Body of pancreas (tissue), 4 donors: ENCODE measurements at regions not wholly inside any gene's neighbourhood (a gene's known extent, or its start where the extent isn't known, plus 50 kb on each side); places are given as distances from the start of the nearest gene placed in this dataset.
"Not testable (repeated sequence)": the region's sequence is repeated elsewhere in the genome, so short reads cannot be mapped to it uniquely, and the experiment has no call there.

Experiments used
- ATAC-seq: fragments of 150-250 bp; one replicate; pipeline ENCODE4 v1.9.1; 2016
- DNase-seq, 4 donors: peaks; one replicate each; pipeline ENCODE4 v3.0.0-alpha.2; 2019
- H3K27ac ChIP-seq, 4 donors: fragments of 200-600 bp; sonication (generic); 1 replicate in 3 of 4; 2 replicates in 1 of 4; pipeline versions ENCODE4 v1.5.1 to v1.6.1; 2016 to 2019; ENCODE audit warnings: mild to moderate bottlenecking in 1 of 4, mixed read lengths in 1 of 4, moderate library complexity in 1 of 4
- H3K27me3 ChIP-seq, 2 donors: fragments of 200-600 bp; sonication (generic); one replicate each; pipeline ENCODE4 v1.6.0; 2016; ENCODE audit warnings: mild to moderate bottlenecking in 1 of 2
- H3K36me3 ChIP-seq, 2 donors: fragments of 200-600 bp; sonication (generic); replicated peaks in 1 of 2; 2 replicates each; pipeline ENCODE4 v1.5.1; 2016; ENCODE audit warnings: low read depth in 2 of 2; ENCODE audit not compliant: insufficient read depth in 1 of 2
- H3K4me1 ChIP-seq: fragments of 200-600 bp; sonication (generic); one replicate; pipeline ENCODE4 v1.6.0; 2016
- H3K4me3 ChIP-seq, 2 donors: fragments of 200-600 bp; sonication (generic); 1 replicate in 1 of 2; 2 replicates in 1 of 2; pipeline ENCODE4 v1.5.1; 2016 to 2019
- H3K9me3 ChIP-seq, 3 donors: fragments of 200-600 bp; sonication (generic); 1 replicate in 2 of 3; 2 replicates in 1 of 3; pipeline ENCODE4 v1.5.1; 2016
- POLR2A ChIP-seq, 3 donors: fragments of 450-650 bp; IDR thresholded peaks; one replicate each; pipeline ENCODE4 v1.6.1; 2016; ENCODE audit warnings: antibody characterized with exemption in 3 of 3, mild to moderate bottlenecking in 2 of 3
- WGBS, 2 donors: methylation state at CpG; one replicate each; pipeline ENCODE4 v1.1.5; 2017; 5-methylcytosine and 5-hydroxymethylcytosine counted together
- intact Hi-C: fragments of 100-400 bp; cut with DNase I; formaldehyde crosslinking; loops from one replicate; pipeline ENCODE4 v1.15.1; 2023
- TF ChIP-seq, protein P1 (sequence below), 7 experiments: fragments of 450-650 bp in 4 of 7; fragments of 200-600 bp in 3 of 7; sonication (generic) in 3 of 7; IDR thresholded peaks; one replicate each; pipeline ENCODE4 v1.5.1; 2016 to 2019; ENCODE audit warnings: antibody characterized with exemption in 7 of 7

DNA sequence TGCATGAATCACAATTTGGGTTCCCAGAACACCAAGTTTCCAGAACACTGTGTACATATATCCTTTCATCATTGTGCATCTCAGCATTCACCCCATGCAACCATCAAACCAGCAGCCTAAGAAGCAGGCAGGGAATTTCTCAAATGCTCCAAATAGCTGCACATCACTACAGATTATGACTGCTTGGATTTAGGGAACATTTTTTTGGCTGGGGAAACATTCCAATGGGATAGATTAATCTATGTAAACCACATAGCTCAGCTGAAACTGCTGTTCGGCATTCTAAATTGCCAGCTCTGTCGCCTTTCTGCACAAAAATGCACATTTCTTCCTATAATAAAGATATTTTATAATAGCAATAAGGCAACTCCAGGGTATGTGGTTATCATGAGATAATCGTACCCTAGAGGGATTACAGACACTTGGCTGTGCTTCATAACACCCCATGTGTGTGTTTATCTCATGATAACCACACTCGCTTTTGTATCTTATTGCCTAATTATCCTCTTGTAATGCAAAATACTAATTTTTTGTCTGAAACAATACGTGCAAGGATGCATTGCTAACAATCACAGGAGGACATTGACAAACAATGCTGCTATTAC lies 483.7 kb upstream of the DPH6 start:
- no peaks in the 10 kb centered on the region for H3K9me3 ChIP-seq
- DNase-seq: no peak

DNA sequence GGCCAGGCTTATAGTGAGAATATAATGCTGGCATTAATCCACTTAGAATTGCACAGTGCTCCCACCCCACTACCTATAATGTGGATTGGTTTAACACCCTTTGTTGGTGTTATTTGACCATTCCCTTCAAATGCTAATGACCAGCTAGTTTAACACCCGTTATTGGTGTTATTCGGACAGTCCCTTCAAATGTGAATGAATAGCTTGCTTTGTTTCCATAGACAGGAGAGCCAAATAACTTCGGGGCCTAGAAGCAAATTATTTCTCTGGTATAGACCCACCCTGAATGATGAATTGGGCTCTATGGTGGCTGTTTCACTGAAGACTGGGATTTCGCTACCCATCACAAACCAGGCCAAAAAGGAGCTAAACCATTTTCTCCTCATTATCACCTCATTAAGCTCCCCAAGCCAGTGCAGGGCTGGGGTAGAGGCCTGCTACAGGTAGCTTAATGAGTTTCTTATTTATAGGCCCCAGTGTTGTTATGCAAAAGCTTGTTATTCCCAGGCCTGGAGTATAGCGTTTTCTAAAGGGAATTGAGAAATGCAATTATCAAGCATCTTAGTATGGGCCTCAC lies 494.1 kb upstream of the DPH6 start:
- no peak for TF ChIP-seq POLR2A (IDR thresholded peaks at IDR 0.05)
- TF ChIP-seq, protein P1, sequence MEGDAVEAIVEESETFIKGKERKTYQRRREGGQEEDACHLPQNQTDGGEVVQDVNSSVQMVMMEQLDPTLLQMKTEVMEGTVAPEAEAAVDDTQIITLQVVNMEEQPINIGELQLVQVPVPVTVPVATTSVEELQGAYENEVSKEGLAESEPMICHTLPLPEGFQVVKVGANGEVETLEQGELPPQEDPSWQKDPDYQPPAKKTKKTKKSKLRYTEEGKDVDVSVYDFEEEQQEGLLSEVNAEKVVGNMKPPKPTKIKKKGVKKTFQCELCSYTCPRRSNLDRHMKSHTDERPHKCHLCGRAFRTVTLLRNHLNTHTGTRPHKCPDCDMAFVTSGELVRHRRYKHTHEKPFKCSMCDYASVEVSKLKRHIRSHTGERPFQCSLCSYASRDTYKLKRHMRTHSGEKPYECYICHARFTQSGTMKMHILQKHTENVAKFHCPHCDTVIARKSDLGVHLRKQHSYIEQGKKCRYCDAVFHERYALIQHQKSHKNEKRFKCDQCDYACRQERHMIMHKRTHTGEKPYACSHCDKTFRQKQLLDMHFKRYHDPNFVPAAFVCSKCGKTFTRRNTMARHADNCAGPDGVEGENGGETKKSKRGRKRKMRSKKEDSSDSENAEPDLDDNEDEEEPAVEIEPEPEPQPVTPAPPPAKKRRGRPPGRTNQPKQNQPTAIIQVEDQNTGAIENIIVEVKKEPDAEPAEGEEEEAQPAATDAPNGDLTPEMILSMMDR (IDR thresholded peaks at IDR 0.05): no peak
- Histone ChIP-seq H3K27me3 (no peaks in the 10 kb centered on the region), H3K9me3 (no peaks in the 10 kb centered on the region), H3K36me3 (no peaks in the 10 kb centered on the region), H3K4me3 (no peak overlapping the region), H3K4me1 (no peaks in the 10 kb centered on the region), H3K27ac (no peak overlapping the region)
- no peak for ATAC-seq
- WGBS, 2 donors: 82 to 86% methylated on average over 5 of the region's 5 CpGs
- no peak for DNase-seq
- intact Hi-C loops: no loop called here

More for the DNA sequence above, 483.7 kb upstream of the DPH6 start:
- TF ChIP-seq, protein P1 (IDR thresholded peaks at IDR 0.05): no peak
- TF ChIP-seq POLR2A (IDR thresholded peaks at IDR 0.05): no peak
- no peak for ATAC-seq
- intact Hi-C loops: no loop called here
- no peaks in the 10 kb centered on the region for H3K27me3 ChIP-seq
- 66 to 71% methylated on average over 5 of the region's 5 CpGs for WGBS, 2 donors
- no peaks in the 10 kb centered on the region for H3K36me3 ChIP-seq
- no peaks in the 10 kb centered on the region for H3K4me1 ChIP-seq
- H3K4me3 ChIP-seq: no peak overlapping the region
- no peak overlapping the region for H3K27ac ChIP-seq

DNA sequence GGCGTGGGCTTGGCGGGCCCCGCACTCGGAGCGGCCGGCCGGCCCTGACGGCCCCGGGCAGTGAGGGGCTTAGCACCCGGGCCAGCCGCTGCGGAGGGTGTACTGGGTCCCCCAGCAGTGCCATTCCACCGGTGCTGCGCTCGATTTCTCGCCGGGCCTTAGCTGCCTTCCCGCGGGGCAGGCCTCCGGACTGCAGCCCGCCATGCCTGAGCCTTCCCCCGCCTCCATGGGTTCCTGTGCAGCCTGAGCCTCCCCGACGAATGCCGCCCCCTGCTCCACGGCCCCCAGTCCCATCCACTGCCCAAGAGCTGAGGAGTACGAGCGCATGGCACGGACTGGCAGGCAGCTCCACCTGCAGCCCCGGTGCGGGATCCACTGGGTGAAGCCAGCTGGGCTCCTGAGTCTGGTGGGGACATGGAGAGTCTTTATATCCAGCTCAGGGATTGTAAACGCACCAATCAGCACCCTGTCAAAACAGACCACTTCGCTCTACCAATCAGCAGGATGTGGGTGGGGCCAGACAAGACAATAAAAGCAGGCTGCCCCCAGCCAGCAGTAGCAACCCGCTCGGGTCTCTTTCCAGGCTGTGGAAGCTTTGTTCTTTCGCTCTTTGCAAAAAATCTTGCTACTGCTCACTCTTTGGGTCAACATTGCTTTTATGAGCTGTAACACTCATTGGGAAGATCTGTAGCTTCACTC lies 501.2 kb upstream of the DPH6 start:
- H3K27me3 ChIP-seq, H3K36me3 ChIP-seq, DNase-seq, H3K9me3 ChIP-seq, intact Hi-C loops, H3K27ac ChIP-seq, H3K4me3 ChIP-seq, ATAC-seq, H3K4me1 ChIP-seq: not testable (repeated sequence)
- 89 to 91% methylated on average over 7 to 30 of the region's 36 CpGs for WGBS, 2 donors

DNA sequence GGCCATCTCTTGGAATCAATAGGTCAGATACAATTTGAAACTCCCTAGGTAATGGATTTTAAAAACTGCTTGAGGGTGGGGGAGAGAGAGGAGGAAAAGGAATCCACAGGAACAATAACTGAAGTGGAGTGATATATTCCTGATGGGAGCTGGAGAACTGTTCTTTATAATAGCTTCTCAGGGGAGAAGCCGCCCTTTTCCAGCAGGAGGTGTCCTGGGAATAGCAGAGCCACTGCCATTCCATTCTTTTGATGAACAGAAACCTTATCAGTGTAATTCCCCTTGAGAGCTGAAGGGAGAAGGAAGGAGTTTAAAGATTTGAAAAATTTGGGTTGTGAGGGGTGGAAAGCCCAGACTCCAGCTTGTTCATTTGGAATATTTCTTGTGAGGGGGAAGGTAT lies 504.9 kb upstream of the DPH6 start:
- DNase-seq (no peak), ATAC-seq (no peak)
- no peaks in the 10 kb centered on the region for H3K27me3 ChIP-seq
- no peaks in the 10 kb centered on the region for H3K9me3 ChIP-seq
- no peak overlapping the region for H3K4me3 ChIP-seq
- no peak for TF ChIP-seq POLR2A (IDR thresholded peaks at IDR 0.05)
- TF ChIP-seq, protein P1 (IDR thresholded peaks at IDR 0.05): no peak
- 73 to 88% methylated on average over 1 of the region's 1 CpG for WGBS, 2 donors
- no peaks in the 10 kb centered on the region for H3K36me3 ChIP-seq
- H3K27ac ChIP-seq: no peak overlapping the region
- intact Hi-C loops: no loop called here
- no peaks in the 10 kb centered on the region for H3K4me1 ChIP-seq

DNA sequence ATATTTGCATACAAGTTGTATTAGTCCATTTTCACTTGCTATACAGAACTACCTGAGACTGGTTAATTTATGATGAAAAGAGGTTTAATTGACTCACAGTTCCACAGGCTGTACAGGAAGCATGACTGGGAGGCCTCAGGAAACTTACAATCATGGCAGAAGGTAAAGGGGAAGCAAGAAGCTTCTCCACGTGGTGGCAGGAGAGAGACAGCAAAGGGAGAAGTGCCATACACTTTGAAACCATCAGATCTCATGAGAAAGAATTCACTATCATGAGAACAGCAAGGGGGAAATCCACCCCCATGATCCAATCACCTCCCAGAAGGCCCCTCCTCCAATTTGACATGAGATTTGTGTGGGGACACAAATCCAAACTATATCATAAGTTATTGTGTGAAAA lies 506.7 kb upstream of the DPH6 start:
- DNase-seq, H3K4me3 ChIP-seq, H3K9me3 ChIP-seq, H3K4me1 ChIP-seq, H3K27ac ChIP-seq, intact Hi-C loops, H3K36me3 ChIP-seq, H3K27me3 ChIP-seq, ATAC-seq: not testable (repeated sequence)
- WGBS, 2 donors: 30 to 38% methylated on average over 1 of the region's 1 CpG
